ENCODE measurements at regions not wholly inside any gene's neighbourhood (a gene's known extent, or its start where the extent isn't known, plus 50 kb on each side); places are given as distances from the start of the nearest gene placed in this dataset.
"Not testable (repeated sequence)": the region's sequence is repeated elsewhere in the genome, so short reads cannot be mapped to it uniquely, and the experiment has no call there.

DNA sequence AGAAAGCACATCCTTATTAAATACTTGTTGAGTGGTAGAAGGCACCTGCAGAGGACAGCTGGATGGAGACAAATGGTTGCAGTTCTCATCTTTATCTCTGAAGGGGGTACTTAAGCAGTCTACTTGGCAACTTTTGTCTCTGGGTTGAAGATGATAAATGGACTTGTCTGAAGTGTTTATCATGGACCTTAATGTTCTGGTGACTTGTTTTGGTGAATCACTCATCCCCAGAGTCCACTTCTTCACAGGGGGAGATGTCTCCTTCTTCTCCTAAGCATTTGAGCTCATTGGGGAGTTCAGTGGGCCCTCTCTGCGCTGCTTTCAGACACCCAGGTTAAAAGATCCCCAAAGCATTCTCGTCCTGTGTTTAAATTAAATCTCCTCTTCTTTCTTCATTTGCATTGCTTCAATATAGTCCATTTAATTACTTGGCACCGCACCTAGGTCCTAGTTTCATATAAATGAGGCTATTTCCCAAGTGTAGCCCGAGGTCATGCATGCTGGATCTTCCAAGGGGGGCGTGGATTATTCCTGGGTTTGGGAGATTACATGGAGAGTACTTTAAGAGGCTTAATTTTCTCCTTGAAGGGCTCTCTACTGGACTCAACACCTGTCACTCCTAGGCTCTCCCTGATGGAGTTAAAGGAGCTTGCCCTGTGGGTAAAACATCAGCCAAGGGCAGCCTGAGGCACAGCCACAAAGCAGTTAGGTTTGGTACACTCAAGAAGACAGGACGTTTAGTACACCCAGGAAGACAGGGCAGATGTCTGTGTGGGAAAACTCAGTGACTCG lies 239.3 kb upstream of the C2CD4B start:
- no peak for DNase-seq (ENCODE audit: low spot score)

DNA sequence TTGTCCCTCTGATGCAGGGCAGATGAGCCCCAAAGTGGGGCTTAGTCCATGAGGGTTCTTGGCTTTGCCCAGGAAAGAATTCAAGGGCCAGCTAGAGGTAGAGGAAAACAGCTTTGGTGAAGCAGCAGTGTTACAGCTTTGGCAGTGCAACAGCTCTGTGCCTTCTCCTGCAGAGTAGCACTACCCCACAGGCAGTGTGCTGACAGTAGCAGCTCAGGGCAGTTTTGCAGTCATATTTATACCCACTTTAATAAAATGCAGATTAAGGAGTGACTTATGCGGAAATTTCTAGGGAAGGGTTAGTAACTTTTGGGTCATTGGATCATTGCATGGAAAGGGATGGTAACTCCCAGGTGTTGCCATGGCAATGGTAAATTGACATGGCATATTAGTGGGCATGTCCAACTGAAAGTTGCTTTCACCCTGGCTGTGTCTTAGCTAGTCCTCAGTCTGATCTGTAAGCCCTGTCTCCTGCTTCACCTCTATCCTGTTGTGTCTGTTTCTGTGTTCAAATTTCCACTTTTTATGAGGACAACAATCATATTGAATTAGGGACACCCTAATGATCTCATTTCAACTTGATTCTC lies 241.3 kb upstream of the C2CD4B start:
- no peak for DNase-seq (ENCODE audit: low spot score)

DNA sequence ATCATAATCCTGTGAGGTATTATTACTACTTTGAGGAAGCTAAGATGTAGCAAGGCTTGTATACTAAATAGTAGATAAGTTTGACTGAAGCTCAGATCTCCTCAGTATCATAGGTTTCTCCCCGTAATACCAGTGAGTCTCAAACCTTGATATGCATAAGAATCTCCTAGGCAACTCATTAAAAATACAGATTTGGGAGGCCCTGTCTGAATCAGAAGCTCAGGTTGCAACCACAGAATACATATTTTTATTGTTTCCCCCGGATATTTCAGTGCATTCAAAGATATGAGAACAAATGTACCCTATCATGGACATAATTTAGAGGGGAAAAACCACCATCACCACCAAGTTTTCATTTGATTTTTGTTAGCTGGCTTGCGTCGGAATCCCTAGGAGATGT lies 242.1 kb upstream of the C2CD4B start:
- no peak for DNase-seq (ENCODE audit: low spot score)

DNA sequence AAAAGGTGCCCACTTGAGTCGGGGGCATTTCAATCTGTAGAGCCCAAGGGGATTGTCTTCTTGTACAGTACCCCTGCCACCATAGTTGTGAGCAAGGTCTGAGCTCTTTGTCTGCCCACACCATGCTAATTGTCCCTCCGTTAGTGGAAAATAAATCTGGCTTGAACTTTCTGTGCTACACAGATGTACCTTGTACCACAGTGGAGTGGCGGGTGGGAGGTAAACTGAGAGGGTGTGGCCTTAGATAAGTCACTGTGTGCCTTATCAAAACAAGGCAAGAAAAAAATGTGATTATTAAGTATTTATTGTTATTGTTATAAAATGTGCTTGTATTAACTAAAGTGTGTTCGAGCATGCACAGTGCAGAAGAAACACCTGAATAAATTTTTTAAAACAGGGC lies 242.9 kb upstream of the C2CD4B start:
- DNase-seq (ENCODE audit: low spot score) = no peak

DNA sequence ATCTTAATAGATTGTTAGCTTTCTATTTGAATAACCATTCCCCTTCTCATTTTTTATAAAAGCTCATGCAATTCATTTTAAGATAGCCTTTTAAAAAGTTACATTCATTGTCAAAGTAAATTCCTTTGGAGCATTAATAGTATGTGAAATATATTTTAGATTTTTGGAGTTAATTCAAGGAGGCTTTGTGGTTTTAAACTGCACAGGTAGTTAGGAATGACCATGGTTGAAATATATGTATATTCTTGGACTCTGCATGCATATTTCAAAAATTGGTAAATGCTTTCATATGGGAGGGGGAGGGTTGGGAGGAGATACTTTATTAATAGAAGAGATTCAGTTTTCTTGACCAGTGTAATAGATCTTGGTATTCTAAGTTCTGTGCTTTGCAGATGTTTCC lies 244.4 kb upstream of the C2CD4B start:
- no peak for DNase-seq (ENCODE audit: low spot score)

- DNase-seq (ENCODE audit: low spot score) = no peak
Observed at GRCh38 chr15:62412686-62413085, 247.6 kb upstream of the C2CD4B start.

- no peak for DNase-seq (ENCODE audit: low spot score)
Observed at GRCh38 chr15:62413153-62413552, 248.1 kb upstream of the C2CD4B start.

DNA sequence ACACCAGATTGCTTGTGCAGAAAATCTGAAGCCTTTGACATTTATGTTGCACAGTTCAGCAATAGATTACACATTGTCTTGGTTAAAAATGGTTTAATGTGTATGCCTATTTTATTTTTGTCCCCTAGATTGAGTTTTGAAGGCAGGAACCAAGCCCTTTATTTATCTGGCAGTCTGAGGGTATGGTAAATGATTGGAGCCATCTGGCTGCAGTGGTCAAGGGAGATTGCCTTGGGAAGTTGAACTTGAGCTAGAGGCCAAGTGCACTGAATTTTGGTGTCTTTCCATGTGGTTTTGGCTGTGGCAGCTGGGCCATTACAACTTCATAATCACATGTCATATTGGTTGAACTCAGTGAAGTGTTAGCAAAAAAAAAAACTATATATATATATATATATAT lies 248.7 kb upstream of the C2CD4B start:
- DNase-seq (ENCODE audit: low spot score) = no peak

DNA sequence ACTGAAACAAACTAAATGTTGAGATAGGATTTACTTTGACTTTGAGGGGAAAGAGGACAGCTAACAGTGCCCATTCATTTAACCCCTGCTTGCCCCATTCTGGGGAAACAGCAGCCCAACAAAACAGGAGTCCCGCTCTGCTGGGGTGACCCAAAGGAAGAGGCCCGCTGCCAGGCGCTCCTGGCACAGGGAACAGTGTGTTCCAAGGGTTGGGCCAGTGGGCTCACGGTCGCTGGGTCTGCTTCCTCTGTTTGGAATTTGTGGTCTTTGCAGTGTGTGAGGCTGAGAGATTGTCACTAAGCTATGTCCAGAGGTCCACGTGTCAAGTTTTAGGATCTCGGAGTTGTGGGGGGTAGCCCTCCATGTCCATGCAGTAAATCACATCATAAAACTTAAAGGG lies 250.4 kb upstream of the C2CD4B start:
- no peak for DNase-seq (ENCODE audit: low spot score)

DNA sequence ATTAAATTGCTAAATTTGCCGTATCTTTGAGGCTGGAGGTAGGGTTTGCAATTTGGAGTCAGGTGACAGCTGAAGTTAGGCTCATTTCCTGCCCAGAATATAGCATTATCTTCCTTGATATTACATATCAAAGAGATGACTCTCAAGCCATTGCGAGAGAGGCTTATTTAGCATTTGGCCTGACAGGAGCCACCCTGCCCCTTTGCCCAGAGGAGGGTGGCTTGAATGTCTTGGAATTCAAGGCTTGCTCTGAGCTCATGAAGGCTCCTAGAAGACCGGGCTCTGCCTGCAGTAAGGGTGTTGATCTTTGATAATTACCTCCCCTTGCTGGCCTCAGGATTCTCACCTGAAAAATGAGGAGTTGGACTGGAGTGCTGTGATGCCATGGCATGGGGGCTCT lies 251.4 kb upstream of the C2CD4B start:
- DNase-seq (ENCODE audit: low spot score) = no peak

GRCh38 chr15:62417439-62417838 lies 252.4 kb upstream of the C2CD4B start:
- DNase-seq (ENCODE audit: low spot score) = peak; percentile 4

DNA sequence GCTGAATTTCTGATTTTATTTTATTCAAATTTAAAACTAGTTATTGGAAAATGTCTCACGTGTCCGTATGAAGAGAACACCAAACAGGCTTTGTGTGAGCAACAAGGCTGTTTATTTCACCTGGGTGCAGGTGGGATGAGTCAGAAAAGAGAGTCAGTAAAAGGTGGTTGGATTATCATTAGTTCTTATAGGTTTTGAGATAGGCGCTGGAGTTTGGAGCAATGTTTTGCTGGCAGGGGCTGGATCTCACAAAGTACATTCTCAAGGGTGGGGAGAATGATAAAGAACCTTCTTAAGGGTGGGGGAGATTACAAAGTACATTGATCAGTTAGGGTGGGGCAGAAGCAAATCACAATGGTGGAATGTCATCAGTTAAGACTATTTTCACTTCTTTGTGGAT lies 253.4 kb upstream of the C2CD4B start:
- DNase-seq (ENCODE audit: low spot score) = not testable (repeated sequence)

DNA sequence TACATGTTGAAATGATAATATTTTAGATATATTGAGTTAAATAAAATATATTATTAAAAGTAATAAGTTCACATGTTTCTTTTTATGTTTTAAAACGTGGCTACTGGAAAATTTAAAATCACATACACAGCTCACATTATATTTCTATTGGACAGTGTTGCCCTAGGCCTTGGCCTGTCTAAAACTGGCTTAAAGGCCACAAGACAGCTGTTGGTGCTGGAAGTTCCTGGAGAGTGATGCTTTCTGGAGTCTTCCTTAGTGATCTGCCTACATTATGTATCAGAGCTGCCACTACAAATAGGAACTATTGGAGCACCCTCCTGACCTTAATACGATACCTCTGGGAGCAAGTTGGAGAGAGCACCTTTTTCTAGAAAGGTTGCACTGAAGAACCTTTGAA lies 254.1 kb upstream of the C2CD4B start:
- DNase-seq (ENCODE audit: low spot score) = no peak

- DNase-seq (ENCODE audit: low spot score) = peak; percentile 6
Observed at GRCh38 chr15:62420371-62420770, 255.3 kb upstream of the C2CD4B start.

DNA sequence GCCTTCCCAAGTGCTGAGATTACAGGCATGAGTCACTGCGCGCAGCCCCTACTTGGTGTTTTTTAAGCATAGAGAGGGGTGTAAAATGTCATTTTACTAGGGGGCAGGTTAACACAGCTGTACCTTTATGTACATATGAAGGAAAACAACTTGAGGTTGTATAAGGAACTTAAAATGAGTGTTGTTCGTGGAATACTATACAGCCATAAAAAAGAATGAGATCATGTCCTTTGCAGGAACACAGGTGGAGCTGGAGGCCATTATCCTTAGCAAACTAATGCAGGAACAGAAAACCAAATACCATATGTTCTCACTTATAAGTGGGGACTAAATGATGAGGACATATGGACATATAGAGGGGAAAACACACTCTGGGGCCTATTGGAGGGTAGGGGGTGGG lies 256.2 kb upstream of the C2CD4B start:
- no peak for DNase-seq (ENCODE audit: low spot score)

DNA sequence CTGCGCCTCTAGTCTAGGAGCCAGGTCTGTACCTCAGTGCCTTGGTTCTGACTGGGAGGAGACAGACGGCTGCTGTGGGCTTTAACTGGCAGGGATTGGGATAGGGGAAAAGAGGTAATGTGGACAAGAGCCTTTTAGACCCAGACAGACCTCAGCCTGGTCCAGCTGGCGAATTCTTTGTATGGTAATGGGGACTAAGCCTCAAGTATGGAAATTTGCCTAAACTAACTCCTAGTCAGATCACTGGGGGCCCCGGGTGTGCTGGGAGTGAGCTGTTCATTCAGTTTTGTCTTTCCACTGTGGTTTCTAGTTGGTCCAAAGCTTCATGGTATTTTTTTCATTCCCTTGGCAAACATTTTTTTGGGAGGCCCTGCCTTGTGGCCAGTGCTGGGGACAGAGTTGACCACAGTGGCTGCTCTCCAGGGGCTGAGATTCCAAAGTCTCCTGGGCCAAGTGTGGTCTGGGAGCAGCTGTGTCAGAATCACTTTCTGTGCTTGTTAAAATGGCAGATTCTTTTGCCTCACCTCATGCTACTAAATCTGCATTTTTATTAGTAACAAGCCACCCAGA lies 261.4 kb upstream of the C2CD4B start:
- peak; percentile 55 for DNase-seq (ENCODE audit: low spot score)

DNA sequence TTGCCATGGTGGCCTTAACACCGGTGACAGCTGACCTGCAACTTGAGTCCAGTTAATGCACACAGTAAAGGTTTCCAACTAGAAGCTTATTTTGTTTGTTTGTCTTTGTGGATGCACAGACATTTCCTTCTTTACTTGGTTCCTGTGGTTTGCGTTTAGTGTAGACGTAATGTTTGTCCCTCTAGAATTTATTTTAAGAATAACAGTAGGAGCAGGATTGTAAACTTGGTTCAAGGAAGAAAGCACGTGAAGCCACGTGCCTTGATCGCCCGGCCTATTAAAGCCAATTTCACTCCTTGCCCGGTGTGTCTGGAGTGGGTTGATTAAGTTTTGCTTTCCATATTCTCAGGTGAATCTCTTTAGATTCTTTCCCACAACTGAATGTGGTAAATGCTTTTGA lies 263.2 kb upstream of the C2CD4B start:
- DNase-seq (ENCODE audit: low spot score) = peak; percentile 11

- peak; percentile 81 for DNase-seq (ENCODE audit: low spot score)
Observed at GRCh38 chr15:62428851-62429598, 263.9 kb upstream of the C2CD4B start.

GRCh38 chr15:62430056-62430455 lies 265.0 kb upstream of the C2CD4B start:
- DNase-seq (ENCODE audit: low spot score) = no peak

DNA sequence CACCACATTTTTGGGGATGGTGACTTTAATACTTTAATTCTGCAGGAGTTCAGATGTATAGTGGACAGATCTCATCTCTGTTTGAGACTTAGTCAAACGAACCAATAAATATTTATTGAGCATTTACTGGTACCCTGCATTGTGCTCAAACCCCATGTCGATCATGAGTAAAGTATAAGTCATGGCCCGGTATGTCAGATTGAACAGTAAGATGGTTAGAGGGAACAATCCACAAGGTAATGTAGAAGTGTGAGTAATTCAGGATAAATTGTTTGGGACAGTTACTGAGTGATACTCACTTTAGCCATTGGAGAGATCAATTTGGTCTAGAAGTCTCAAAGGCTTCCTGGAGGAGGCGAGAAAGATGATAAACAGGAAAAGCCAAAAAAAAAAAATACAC lies 265.5 kb upstream of the C2CD4B start:
- no peak for DNase-seq (ENCODE audit: low spot score)

GRCh38 chr15:62431008-62431797 lies 266.1 kb upstream of the C2CD4B start:
- DNase-seq (ENCODE audit: low spot score) = peak; percentile 5
